ENCODE measurements at regions not wholly inside any gene's neighbourhood (a gene's known extent, or its start where the extent isn't known, plus 50 kb on each side); places are given as distances from the start of the nearest gene placed in this dataset.
"Not testable (repeated sequence)": the region's sequence is repeated elsewhere in the genome, so short reads cannot be mapped to it uniquely, and the experiment has no call there.

- no peak for ATAC-seq
- no peak for TF ChIP-seq CSDC2 (CRISPR knock-in tag; IDR thresholded peaks at IDR 0.05)
- no peak for TF ChIP-seq ISL1 (CRISPR knock-in tag; IDR thresholded peaks at IDR 0.05)
- TF ChIP-seq, protein P1, sequence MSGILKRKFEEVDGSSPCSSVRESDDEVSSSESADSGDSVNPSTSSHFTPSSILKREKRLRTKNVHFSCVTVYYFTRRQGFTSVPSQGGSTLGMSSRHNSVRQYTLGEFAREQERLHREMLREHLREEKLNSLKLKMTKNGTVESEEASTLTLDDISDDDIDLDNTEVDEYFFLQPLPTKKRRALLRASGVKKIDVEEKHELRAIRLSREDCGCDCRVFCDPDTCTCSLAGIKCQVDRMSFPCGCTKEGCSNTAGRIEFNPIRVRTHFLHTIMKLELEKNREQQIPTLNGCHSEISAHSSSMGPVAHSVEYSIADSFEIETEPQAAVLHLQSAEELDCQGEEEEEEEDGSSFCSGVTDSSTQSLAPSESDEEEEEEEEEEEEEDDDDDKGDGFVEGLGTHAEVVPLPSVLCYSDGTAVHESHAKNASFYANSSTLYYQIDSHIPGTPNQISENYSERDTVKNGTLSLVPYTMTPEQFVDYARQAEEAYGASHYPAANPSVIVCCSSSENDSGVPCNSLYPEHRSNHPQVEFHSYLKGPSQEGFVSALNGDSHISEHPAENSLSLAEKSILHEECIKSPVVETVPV (CRISPR knock-in tag; IDR thresholded peaks at IDR 0.05), result no peak
- no peak for TF ChIP-seq ESRRG (CRISPR knock-in tag; IDR thresholded peaks at IDR 0.05)
- TF ChIP-seq TCF4 (CRISPR knock-in tag; IDR thresholded peaks at IDR 0.05; ENCODE audit: borderline replicate concordance), result no peak
- TF ChIP-seq RARB (CRISPR knock-in tag; IDR thresholded peaks at IDR 0.05), result no peak
- TF ChIP-seq ZFP30 (CRISPR knock-in tag; IDR thresholded peaks at IDR 0.05), result no peak
- TF ChIP-seq, protein P2, sequence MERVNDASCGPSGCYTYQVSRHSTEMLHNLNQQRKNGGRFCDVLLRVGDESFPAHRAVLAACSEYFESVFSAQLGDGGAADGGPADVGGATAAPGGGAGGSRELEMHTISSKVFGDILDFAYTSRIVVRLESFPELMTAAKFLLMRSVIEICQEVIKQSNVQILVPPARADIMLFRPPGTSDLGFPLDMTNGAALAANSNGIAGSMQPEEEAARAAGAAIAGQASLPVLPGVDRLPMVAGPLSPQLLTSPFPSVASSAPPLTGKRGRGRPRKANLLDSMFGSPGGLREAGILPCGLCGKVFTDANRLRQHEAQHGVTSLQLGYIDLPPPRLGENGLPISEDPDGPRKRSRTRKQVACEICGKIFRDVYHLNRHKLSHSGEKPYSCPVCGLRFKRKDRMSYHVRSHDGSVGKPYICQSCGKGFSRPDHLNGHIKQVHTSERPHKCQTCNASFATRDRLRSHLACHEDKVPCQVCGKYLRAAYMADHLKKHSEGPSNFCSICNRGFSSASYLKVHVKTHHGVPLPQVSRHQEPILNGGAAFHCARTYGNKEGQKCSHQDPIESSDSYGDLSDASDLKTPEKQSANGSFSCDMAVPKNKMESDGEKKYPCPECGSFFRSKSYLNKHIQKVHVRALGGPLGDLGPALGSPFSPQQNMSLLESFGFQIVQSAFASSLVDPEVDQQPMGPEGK (CRISPR knock-in tag; IDR thresholded peaks at IDR 0.05; ENCODE audit: borderline replicate concordance), result no peak
- no peak for TF ChIP-seq POU6F1 (CRISPR knock-in tag; IDR thresholded peaks at IDR 0.05; ENCODE audit: borderline replicate concordance, low read depth)
- no peak for TF ChIP-seq ZNF8 (CRISPR knock-in tag; IDR thresholded peaks at IDR 0.05)
- TF ChIP-seq GLIS3 (CRISPR knock-in tag; IDR thresholded peaks at IDR 0.05), result no peak
- no peak for TF ChIP-seq ARNTL (CRISPR knock-in tag; IDR thresholded peaks at IDR 0.05; ENCODE audit: borderline replicate concordance, low read depth)
- TF ChIP-seq OSR1 (CRISPR knock-in tag; IDR thresholded peaks at IDR 0.05), result no peak
- no peak for TF ChIP-seq ZFP3 (CRISPR knock-in tag; IDR thresholded peaks at IDR 0.05)
- no peak for TF ChIP-seq PPARA (CRISPR knock-in tag; IDR thresholded peaks at IDR 0.05; ENCODE audit: borderline replicate concordance)
- no peak for TF ChIP-seq ZNF565 (CRISPR knock-in tag; conservative IDR thresholded peaks at IDR 0.05; ENCODE audit: low read depth)
- no peak for TF ChIP-seq TOX (CRISPR knock-in tag; IDR thresholded peaks at IDR 0.05; ENCODE audit: borderline replicate concordance)
Observed at GRCh38 chr1:121443001-121443540, 258.3 kb downstream of the SRGAP2C start.

GRCh38 chr1:121444096-121444495, 259.3 kb downstream of the SRGAP2C start:
- ATAC-seq, result no peak
- no peak for TF ChIP-seq OSR1 (CRISPR knock-in tag; IDR thresholded peaks at IDR 0.05)
- no peak for TF ChIP-seq POU6F1 (CRISPR knock-in tag; IDR thresholded peaks at IDR 0.05; ENCODE audit: borderline replicate concordance, low read depth)
- TF ChIP-seq ZFP3 (CRISPR knock-in tag; IDR thresholded peaks at IDR 0.05), result no peak
- no peak for TF ChIP-seq PPARA (CRISPR knock-in tag; IDR thresholded peaks at IDR 0.05; ENCODE audit: borderline replicate concordance)
- no peak for TF ChIP-seq ZNF8 (CRISPR knock-in tag; IDR thresholded peaks at IDR 0.05)

DNA sequence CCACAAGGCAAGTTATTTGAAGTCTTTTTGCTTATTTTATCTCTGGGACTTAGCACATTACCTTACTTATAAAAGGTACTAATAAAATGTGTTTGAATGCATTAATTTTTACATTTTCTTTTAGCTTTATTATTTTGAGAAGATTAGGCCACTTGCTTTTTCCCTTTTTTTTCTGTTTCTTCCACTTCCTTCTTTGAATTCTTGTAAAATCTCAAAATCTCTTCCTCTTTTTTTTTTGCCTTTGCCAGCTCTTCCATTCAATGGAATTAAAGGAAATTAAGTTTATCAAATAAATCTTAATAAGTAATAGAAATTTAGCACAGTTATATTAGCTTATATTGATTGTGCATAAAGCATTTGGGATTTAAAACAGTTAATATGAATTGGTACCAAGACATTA, 260.9 kb downstream of the SRGAP2C start:
- no peak for ATAC-seq
- TF ChIP-seq, protein P2 (CRISPR knock-in tag; IDR thresholded peaks at IDR 0.05; ENCODE audit: borderline replicate concordance), result no peak
- TF ChIP-seq ZFP30 (CRISPR knock-in tag; IDR thresholded peaks at IDR 0.05), result no peak
- no peak for TF ChIP-seq ESRRG (CRISPR knock-in tag; IDR thresholded peaks at IDR 0.05)
- TF ChIP-seq SNAI2 (CRISPR knock-in tag; IDR thresholded peaks at IDR 0.05), result no peak
- no peak for TF ChIP-seq ZNF8 (CRISPR knock-in tag; IDR thresholded peaks at IDR 0.05)
- no peak for TF ChIP-seq ZNF70 (CRISPR knock-in tag; IDR thresholded peaks at IDR 0.05)
- TF ChIP-seq POU6F1 (CRISPR knock-in tag; IDR thresholded peaks at IDR 0.05; ENCODE audit: borderline replicate concordance, low read depth), result no peak
- no peak for TF ChIP-seq OSR1 (CRISPR knock-in tag; IDR thresholded peaks at IDR 0.05)
- TF ChIP-seq PPARA (CRISPR knock-in tag; IDR thresholded peaks at IDR 0.05; ENCODE audit: borderline replicate concordance), result no peak
- no peak for TF ChIP-seq ZFP3 (CRISPR knock-in tag; IDR thresholded peaks at IDR 0.05)
- TF ChIP-seq RARB (CRISPR knock-in tag; IDR thresholded peaks at IDR 0.05), result no peak
- TF ChIP-seq TOX (CRISPR knock-in tag; IDR thresholded peaks at IDR 0.05; ENCODE audit: borderline replicate concordance), result no peak
- no peak for TF ChIP-seq ISL1 (CRISPR knock-in tag; IDR thresholded peaks at IDR 0.05)
- no peak for TF ChIP-seq ZNF565 (CRISPR knock-in tag; conservative IDR thresholded peaks at IDR 0.05; ENCODE audit: low read depth)

- not testable (repeated sequence) for ATAC-seq
Observed at GRCh38 chr1:121447280-121447923, 262.6 kb downstream of the SRGAP2C start.

DNA sequence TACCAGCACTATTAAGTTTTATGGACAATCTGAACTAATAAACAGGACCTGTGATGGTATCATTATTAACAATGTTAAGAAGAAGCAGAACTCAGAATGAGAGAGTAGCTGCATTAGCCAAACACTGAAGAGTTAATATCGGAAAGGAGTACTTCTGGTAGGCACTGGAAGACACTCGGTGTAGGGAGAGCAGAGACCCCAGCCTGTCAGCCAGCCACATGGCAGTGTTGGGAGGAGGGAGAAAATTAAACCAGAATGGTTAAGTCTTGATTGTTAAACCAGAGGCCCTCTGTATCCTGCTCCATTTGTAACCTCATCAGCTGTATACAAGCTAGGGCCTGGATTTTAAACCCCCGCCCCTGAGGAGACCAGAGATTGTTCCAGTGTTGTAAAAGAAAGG, 263.3 kb downstream of the SRGAP2C start:
- not testable (repeated sequence) for ATAC-seq
